IPS DF 6.9 (cell line): ENCODE measurements at regions not wholly inside any gene's neighbourhood (a gene's known extent, or its start where the extent isn't known, plus 50 kb on each side); places are given as distances from the start of the nearest gene placed in this dataset.

ENCODE experiments used
- DNase-seq: peaks from one replicate; pipeline ENCODE4 v3.0.0-alpha.2; 2013; ENCODE audit warnings: low read depth, low spot score
- H3K27ac ChIP-seq: one replicate; pipeline ENCODE4 v1.5.1; 2013; ENCODE audit warnings: low read length, control low read depth
- H3K27me3 ChIP-seq: 2 replicates; pipeline ENCODE4 v1.6.1; 2013; ENCODE audit warnings: mild to moderate bottlenecking, low read length; ENCODE audit not compliant: control insufficient read depth, insufficient read depth
- H3K36me3 ChIP-seq: 2 replicates; pipeline ENCODE4 v1.6.1; 2013; ENCODE audit warnings: low read length; ENCODE audit not compliant: control insufficient read depth, insufficient read depth
- H3K4me1 ChIP-seq: 2 replicates; pipeline ENCODE4 v1.6.1; 2013; ENCODE audit warnings: low read length; ENCODE audit not compliant: control insufficient read depth, insufficient read depth
- H3K4me3 ChIP-seq: 2 replicates; pipeline ENCODE4 v1.5.1; 2013; ENCODE audit warnings: mild to moderate bottlenecking, low read length
- H3K9me3 ChIP-seq: 2 replicates; pipeline ENCODE4 v1.6.1; 2013; ENCODE audit warnings: low read length, inconsistent platforms; ENCODE audit not compliant: control insufficient read depth, insufficient read depth
- WGBS: extraction: QIAGEN DNeasy Blood & Tissue Kit; methylation state at CpG from one replicate; pipeline ENCODE4 v1.1.7; 2013; ENCODE audit warnings: mixed read lengths, missing lambda C conversion rate; ENCODE audit not compliant: insufficient read length, insufficient coverage; 5-methylcytosine and 5-hydroxymethylcytosine counted together

DNA sequence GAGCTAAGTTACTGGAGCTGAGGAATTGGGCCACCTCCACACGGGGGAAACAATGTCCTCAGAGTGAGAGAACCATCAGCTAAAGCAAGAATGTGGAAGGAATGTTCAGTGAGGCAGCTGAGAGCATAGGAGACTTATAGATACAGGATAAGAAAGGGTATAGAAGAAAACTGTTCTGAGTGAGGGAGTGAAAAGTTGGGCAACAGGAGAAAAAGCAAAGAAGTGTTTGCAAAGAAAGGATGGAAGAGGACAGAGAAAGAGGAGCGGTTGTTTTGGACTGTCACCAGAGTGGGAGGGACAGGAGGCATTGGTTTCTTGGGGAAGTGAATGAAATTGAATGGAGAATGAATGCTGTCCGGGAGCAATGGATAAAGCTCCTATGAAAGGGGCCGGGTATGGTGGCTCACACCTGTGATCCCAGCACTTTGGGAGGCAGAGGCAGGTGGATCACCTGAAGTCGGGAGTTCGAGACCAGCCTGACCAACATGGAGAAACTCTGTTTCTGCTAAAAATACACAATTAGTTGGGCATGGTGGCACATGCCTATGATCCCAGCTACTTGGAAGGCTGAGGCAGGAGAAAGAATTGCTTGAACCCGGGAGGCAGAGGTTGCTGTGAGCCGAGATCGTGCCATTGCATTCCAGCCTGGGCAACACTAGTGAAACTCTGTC is 296.5 kb downstream of the ADGB start:
- Histone ChIP-seq H3K27me3 (no peaks in the 10 kb centered on the region), H3K27ac (no peak overlapping the region), H3K9me3 (no peaks in the 10 kb centered on the region), H3K4me3 (no peak overlapping the region), H3K4me1 (no peaks in the 10 kb centered on the region; the same call in 1 of the 2 replicates), H3K36me3 (no peaks in the 10 kb centered on the region)
- DNase-seq: no peak
- no CpG with 5 or more reads among the region's 9 CpGs for WGBS

DNA sequence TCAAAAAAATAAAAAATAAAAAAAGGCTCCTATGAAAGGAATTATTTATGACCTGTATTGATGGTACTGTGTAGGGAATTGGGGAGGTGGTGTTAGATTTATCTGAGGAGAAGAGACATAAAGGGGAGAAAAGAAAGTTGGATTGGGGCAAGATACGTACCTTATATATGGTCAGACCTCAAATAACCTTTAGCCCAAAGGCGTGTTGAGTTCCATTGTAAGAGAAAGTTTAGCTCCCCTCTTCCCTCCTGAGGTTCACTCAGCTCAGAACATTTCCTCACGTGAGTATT is 296.9 kb downstream of the ADGB start:
- Histone ChIP-seq H3K9me3 (no peaks in the 10 kb centered on the region), H3K4me1 (no peaks in the 10 kb centered on the region; the same call in 1 of the 2 replicates), H3K4me3 (no peak overlapping the region), H3K36me3 (no peaks in the 10 kb centered on the region), H3K27ac (no peak overlapping the region), H3K27me3 (no peaks in the 10 kb centered on the region)
- DNase-seq: no peak
- no CpG with 5 or more reads among the region's 3 CpGs for WGBS

DNA sequence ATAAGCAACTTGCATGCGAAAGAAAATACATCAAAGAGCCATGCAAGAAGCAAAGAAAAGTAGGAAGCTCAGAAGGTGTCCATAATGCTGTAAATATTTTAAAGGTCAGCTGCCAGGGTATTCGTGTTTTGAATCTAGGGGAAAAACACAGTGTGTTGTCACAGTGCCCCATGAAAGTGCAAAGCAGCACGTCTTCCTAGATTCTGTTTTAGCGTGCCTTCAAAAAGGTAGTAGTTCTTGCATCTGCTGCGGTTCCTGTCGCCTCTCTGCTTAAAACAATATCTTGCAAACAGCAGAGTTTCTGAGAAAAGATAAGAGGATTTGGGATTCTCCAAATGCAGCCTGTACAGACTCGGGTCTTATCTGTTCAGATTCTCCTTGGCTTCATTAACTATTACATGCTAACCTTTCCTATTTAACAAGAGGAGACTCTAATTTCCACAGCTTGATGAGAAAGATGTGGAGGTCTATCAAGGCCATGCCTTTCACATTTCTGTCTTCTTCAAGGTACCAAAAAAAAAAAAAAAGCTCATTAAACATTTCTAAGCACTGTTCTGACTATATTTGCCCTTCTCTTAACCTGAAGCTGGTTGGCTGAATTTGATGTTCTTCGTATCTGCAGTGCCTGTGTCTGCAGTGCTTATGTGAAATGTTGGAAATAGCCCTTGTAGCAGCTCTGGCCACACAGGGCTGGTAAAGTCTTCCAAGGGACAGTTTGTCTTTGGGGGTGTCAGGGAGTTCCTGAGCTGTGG is 297.5 kb downstream of the ADGB start:
- Histone ChIP-seq H3K36me3 (no peaks in the 10 kb centered on the region), H3K4me1 (no peaks in the 10 kb centered on the region), H3K27ac (no peak overlapping the region), H3K4me3 (no peak overlapping the region), H3K27me3 (no peaks in the 10 kb centered on the region), H3K9me3 (no peaks in the 10 kb centered on the region)
- no peak for DNase-seq
- WGBS: no CpG with 5 or more reads among the region's 8 CpGs

DNA sequence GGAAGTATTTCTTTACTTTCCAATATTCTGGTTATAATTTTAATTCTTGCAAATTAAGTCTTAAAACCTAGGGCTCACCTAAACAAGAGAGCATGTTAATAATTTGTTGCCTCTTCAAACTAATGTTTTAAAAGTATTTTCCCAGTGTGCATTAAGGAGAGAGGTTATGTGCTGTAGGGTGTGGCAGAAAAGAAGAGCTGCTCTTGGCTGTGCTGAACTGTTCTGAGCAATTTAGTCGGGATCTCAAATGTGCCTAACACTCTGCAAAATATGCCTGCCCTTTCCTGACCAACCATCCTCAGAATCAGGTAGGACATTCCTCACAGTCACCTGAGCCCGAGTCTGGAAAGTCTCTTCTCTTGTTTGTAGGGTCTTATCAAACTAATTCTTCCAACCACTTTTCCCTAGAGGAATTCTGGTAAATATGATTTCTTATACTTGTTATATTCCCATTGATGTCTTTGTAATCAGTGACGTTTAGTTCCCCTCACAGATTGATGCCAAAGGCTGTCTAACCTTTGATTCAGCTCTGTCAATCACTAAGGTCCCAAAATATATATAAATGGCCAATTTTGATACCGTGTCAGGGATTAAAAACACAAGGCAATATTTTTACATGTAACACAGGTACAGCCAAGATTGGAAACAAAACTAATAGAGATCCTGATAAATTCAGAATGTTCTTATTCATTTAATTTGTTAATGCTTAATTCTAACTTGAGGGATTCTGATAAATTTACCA is 298.4 kb downstream of the ADGB start:
- DNase-seq: no peak
- no peak overlapping the region for H3K27ac ChIP-seq
- H3K4me3 ChIP-seq: no peak overlapping the region
- no peaks in the 10 kb centered on the region for H3K9me3 ChIP-seq
- no peaks in the 10 kb centered on the region for H3K27me3 ChIP-seq
- no CpG with 5 or more reads among the region's 4 CpGs for WGBS
- no peaks in the 10 kb centered on the region for H3K4me1 ChIP-seq
- H3K36me3 ChIP-seq: no peaks in the 10 kb centered on the region

DNA sequence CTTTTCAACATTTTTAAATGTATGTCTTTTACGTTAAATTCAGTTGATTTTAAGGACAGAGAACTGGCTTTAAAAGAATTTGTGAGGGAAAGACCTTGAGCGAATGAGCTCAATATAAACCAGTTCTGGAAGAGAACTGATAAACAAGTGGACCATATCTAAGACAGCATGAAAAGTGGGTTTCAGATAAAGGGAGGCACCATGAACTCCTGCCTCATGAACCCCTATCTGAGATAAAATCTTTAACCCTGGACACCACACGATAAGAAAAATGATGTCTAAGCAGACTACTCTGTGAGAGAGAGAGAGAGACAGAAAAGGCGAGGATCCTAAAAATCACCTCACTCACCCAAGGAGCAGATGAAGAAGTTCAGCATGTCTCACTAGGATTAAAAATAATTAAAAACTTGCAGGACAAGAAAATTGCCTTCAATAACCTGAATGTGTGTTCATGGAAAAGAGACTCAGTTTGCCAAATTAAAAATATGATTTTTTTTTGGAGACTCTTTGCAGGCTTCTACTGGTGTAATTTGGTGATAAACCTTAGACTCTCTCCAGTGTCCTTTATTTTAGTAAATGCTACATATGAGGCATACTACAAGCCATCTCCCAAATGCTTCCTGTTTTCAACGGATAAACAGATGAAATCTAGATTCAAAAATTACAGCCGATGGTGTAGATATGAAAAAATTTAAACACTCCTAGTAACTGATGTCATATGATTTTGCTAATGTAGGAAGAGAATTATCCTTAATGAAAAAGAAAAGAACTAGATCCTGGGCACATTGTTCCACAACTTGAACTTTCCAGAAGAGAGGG is 299.5 kb downstream of the ADGB start:
- DNase-seq: no peak
- no peaks in the 10 kb centered on the region for H3K36me3 ChIP-seq
- no peak overlapping the region for H3K4me3 ChIP-seq
- no peaks in the 10 kb centered on the region for H3K27me3 ChIP-seq
- H3K9me3 ChIP-seq: no peaks in the 10 kb centered on the region
- H3K27ac ChIP-seq: no peak overlapping the region
- no peaks in the 10 kb centered on the region for H3K4me1 ChIP-seq
- WGBS: no CpG with 5 or more reads among the region's 6 CpGs

DNA sequence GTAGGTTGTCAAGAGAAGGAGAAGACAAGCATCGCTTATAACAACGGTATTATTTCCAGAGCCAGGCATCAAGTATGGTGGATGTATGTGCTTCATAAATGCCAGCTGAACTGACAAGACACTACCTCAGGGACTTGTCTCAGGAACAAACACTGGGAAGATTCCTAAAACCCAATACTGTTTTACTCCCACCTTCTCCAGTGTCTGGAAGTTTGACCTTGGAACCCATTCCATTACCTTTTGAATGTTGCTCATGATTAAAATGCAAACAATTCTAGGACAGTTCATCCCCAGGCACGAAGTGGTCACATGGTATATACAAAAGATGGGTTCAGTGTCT is 300.1 kb downstream of the ADGB start:
- no peaks in the 10 kb centered on the region for H3K9me3 ChIP-seq
- no peaks in the 10 kb centered on the region for H3K27me3 ChIP-seq
- H3K27ac ChIP-seq: no peak overlapping the region
- WGBS: no CpG with 5 or more reads among the region's 3 CpGs
- no peak for DNase-seq
- H3K4me1 ChIP-seq: no peaks in the 10 kb centered on the region
- no peak overlapping the region for H3K4me3 ChIP-seq
- no peaks in the 10 kb centered on the region for H3K36me3 ChIP-seq

DNA sequence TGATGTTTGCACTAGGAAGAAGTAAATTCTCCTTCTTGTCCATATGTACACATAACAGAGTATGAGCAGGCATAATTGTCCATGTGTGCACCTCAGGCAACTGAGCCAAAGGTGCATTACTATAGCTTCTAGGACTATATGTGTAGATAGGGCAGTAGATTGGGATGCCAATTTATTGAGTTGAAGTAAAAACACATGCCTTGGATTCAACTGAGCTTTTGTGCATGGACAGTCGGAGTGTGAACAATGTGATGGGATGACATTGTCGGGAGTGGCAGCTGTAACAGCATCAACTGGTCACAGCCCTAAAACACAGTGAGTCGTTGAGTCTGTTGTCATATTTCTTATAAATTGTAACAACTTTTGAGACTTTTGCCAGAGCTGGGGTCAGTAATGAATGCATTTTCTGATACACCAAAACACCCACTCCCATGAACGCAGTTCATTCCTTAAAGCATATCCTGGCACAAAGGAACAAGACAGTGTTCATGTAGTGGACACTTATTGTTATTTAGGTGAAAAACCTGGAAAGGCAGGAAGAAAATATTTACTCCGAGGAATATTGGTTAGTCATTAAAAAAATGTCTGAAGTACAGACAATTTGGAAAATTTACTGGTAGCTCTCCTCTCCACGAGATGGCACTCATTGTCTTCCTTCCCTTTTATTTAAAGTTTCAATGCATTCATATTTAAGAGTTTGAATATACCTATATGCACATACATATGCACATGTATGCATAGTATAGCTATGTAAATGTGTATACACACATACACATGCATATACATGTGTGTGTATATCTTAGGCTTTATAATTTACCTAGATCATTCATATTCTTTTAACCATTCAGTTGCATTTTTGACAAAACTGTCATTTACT is 302.0 kb upstream of the STXBP5 start:
- WGBS: no CpG with 5 or more reads among the region's 6 CpGs
- no peaks in the 10 kb centered on the region for H3K4me1 ChIP-seq
- DNase-seq: no peak
- H3K4me3 ChIP-seq: no peak overlapping the region
- no peak overlapping the region for H3K27ac ChIP-seq
- no peaks in the 10 kb centered on the region for H3K9me3 ChIP-seq
- H3K27me3 ChIP-seq: no peaks in the 10 kb centered on the region
- H3K36me3 ChIP-seq: no peaks in the 10 kb centered on the region

DNA sequence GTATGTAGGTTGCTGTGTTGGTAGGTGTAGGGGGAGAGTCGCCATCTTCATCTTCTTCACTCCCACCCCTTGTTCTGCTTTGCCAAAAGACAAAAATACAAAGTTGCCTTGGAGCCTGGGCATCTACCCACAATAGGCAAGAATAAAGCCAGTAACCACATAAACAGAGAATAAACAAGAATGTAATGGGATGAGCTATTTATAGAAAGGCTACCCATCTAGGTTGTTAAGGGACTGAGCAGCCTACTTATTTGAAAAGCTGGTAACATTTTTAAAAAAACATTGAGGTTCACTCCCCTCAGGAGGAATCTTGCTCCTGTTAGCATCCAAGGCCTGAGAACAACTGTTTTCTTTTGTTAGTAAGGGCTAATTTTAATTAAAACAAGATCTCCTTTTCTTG is 301.4 kb upstream of the STXBP5 start:
- no peak overlapping the region for H3K27ac ChIP-seq
- no peaks in the 10 kb centered on the region for H3K4me1 ChIP-seq
- no peak for DNase-seq
- no CpG with 5 or more reads among the region's 1 CpG for WGBS
- no peak overlapping the region for H3K4me3 ChIP-seq
- no peaks in the 10 kb centered on the region for H3K27me3 ChIP-seq
- no peaks in the 10 kb centered on the region for H3K9me3 ChIP-seq
- H3K36me3 ChIP-seq: no peaks in the 10 kb centered on the region

DNA sequence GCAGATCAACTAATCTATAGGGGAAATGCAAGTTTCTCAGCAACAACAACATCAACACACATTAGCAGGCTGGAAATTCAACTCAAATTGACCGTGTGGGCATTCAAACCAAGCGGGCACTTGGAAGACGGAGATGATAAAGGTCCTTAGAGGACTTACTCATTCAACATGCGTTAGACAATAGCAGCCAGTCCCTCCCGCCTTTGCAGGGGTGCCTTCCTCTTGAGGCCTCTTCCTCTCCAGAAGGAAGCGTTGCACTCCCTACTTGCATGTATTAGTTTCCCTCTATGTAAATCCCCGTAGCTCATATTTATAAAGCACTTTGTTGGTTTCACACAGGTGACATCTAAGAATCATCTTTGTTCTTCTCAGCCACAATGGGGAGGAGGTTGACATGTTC is 300.8 kb upstream of the STXBP5 start:
- no peak for DNase-seq
- no peaks in the 10 kb centered on the region for H3K27me3 ChIP-seq
- H3K4me1 ChIP-seq: no peaks in the 10 kb centered on the region
- no peaks in the 10 kb centered on the region for H3K36me3 ChIP-seq
- H3K4me3 ChIP-seq: no peak overlapping the region
- no peaks in the 10 kb centered on the region for H3K9me3 ChIP-seq
- no CpG with 5 or more reads among the region's 7 CpGs for WGBS
- H3K27ac ChIP-seq: no peak overlapping the region
